D341Med (cell line): ENCODE measurements at regions not wholly inside any gene's neighbourhood (a gene's known extent, or its start where the extent isn't known, plus 50 kb on each side); places are given as distances from the start of the nearest gene placed in this dataset.
"Not testable (repeated sequence)": the region's sequence is repeated elsewhere in the genome, so short reads cannot be mapped to it uniquely, and the experiment has no call there.

Source experiments
- DNase-seq: peaks from one replicate; pipeline ENCODE4 v3.0.0; 2012; ENCODE audit warnings: low spot score

GRCh38 chr9:28101509-28101908 is 528.2 kb upstream of the C9orf72 start:
- DNase-seq, result no peak

- no peak for DNase-seq
Measured at GRCh38 chr9:28105001-28105400, 531.7 kb upstream of the C9orf72 start.

GRCh38 chr9:28120184-28120583 is 546.9 kb upstream of the C9orf72 start:
- no peak for DNase-seq

DNA sequence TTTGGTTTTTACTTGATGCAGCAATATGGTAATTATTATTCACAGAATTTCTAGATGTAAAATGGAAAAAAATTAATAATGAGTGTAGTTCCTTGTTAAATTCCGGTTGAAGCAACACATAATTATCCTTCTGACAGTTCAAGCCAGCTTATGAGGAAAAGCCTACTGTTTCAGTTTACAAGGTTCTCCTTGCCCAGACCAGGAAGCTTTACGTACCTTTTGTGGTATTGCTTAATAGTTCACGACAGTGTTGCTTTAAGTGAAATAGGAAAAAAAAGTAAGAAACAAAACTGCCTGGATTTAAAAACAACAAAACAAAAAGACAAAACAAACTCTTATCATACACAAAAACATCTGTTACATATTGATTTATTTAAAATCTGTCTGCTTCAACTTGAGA is 547.3 kb upstream of the C9orf72 start:
- no peak for DNase-seq

- no peak for DNase-seq
Measured at GRCh38 chr9:28121366-28121765, 548.1 kb upstream of the C9orf72 start.

GRCh38 chr9:28124917-28125316 is 551.6 kb upstream of the C9orf72 start:
- no peak for DNase-seq

GRCh38 chr9:28127101-28127500 is 553.8 kb upstream of the C9orf72 start:
- no peak for DNase-seq

- DNase-seq, result no peak
Measured at GRCh38 chr9:28134446-28134976, 561.2 kb upstream of the C9orf72 start.

- no peak for DNase-seq
Measured at GRCh38 chr9:28135549-28135948, 562.3 kb upstream of the C9orf72 start.

DNA sequence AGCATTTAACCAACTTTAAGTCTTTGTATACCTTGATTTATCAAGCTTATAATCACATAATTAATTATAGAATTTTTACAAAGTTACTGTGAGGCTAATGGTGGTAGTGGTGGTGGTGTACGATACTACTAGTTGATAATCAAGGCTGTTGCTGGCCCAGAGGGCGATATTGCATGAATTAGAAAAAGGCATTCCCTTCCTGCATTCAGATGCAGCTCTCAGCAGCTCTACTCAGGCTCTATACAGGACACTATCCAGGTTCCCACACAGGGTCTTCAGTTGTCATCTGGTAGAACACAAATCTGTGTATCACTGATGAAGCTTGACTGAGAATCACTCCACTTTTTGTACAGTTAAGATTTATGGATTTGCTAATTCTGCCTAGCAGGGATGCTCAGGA is 562.8 kb upstream of the C9orf72 start:
- DNase-seq, result no peak

GRCh38 chr9:28147430-28147829 is 574.1 kb upstream of the C9orf72 start:
- not testable (repeated sequence) for DNase-seq

GRCh38 chr9:28147923-28148597 is 574.8 kb upstream of the C9orf72 start:
- DNase-seq, result not testable (repeated sequence)

- DNase-seq, result not testable (repeated sequence)
Measured at GRCh38 chr9:28149361-28150050, 576.2 kb upstream of the C9orf72 start.

GRCh38 chr9:28155067-28155466 is 581.8 kb upstream of the C9orf72 start:
- no peak for DNase-seq

GRCh38 chr9:28155671-28156070 is 582.4 kb upstream of the C9orf72 start:
- no peak for DNase-seq

- DNase-seq, result no peak
Measured at GRCh38 chr9:28158451-28158850, 585.2 kb upstream of the C9orf72 start.

- DNase-seq, result no peak
Measured at GRCh38 chr9:28163619-28164018, 590.3 kb upstream of the C9orf72 start.

DNA sequence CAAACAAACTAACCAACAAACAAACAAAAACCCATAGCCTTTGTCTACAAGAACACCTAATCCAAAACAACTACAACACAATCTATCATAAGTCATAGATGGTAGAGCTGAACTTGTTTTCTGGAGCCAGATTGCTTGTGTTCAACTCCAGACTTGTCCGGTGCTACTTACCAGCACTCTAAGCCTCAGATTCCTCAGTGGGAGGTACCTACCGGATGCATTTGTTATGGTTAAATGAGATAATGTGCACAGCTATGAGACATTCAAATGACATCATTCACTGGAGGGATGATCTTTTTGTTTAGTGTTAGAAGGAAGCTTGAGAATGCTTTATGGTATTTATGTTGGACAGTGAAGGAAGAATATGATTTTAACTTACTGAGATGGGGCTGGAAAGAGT is 592.9 kb upstream of the C9orf72 start:
- DNase-seq, result no peak

- no peak for DNase-seq
Measured at GRCh38 chr9:28177142-28177541, 603.9 kb upstream of the C9orf72 start.

- no peak for DNase-seq
Measured at GRCh38 chr9:28177925-28178324, 604.6 kb upstream of the C9orf72 start.

GRCh38 chr9:28179893-28180292 is 606.6 kb upstream of the C9orf72 start:
- DNase-seq, result no peak

- DNase-seq, result no peak
Measured at GRCh38 chr9:28190981-28191380, 617.7 kb upstream of the C9orf72 start.

- DNase-seq, result no peak
Measured at GRCh38 chr9:28197653-28198052, 624.4 kb upstream of the C9orf72 start.

GRCh38 chr9:28203036-28203435 is 629.8 kb upstream of the C9orf72 start:
- no peak for DNase-seq
